Posterior cingulate gyrus (tissue), 11 donors: ENCODE measurements at regions not wholly inside any gene's neighbourhood (a gene's known extent, or its start where the extent isn't known, plus 50 kb on each side); places are given as distances from the start of the nearest gene placed in this dataset.
A peak's percentile ranks its signal among the peaks of the same experiment; 100 is the strongest.
"Not testable (repeated sequence)": the region's sequence is repeated elsewhere in the genome, so short reads cannot be mapped to it uniquely, and the experiment has no call there.

ENCODE experiments used
- DNase-seq, 10 donors: peaks; one replicate each; pipeline versions ENCODE4 v3.0.0 to v3.0.0-alpha.2; 2020 to 2021; ENCODE audit warnings: mixed read lengths in 3 of 10
- intact Hi-C: fragments of 100-400 bp; cut with DNase I; formaldehyde crosslinking; loops from one replicate; pipeline ENCODE4 v1.15.1; 2023

- intact Hi-C loops, result no loop called here
- DNase-seq, result no peak
Measured at GRCh38 chr2:240376739-240377138, 58.7 kb upstream of the GPC1 start.

- intact Hi-C loops, result no loop called here
- DNase-seq, result no peak
Measured at GRCh38 chr2:240377366-240377765, 58.1 kb upstream of the GPC1 start.

GRCh38 chr2:240379089-240379636, 56.3 kb upstream of the GPC1 start:
- no peak for DNase-seq
- intact Hi-C loops, result no loop called here

- intact Hi-C loops, result no loop called here
Measured at GRCh38 chr2:240383099-240383758, 52.2 kb upstream of the GPC1 start.

GRCh38 chr2:240383871-240384700, 51.4 kb upstream of the GPC1 start:
- intact Hi-C loops, result no loop called here
- peak in 4 of 10 donors; percentile 4 to 81 (median 70) for DNase-seq

More at GRCh38 chr2:240383099-240383758, 52.2 kb upstream of the GPC1 start:
- DNase-seq, result peak in 2 of 10 donors; percentile 51 to 64

GRCh38 chr2:240384711-240385450, 50.6 kb upstream of the GPC1 start:
- DNase-seq, result peak in 5 of 10 donors; percentile 1 to 59 (median 55)
- intact Hi-C loops, result no loop called here

- intact Hi-C loops, result not testable (repeated sequence)
- peak in 5 of 10 donors; percentile 3 to 76 (median 60) for DNase-seq
Measured at GRCh38 chr2:240385451-240386161, 49.9 kb upstream of the GPC1 start.
